ENCODE measurements at regions not wholly inside any gene's neighbourhood (a gene's known extent, or its start where the extent isn't known, plus 50 kb on each side); places are given as distances from the start of the nearest gene placed in this dataset.

- in situ Hi-C loops (cut with HindIII; ENCODE audit: low sequenced_read_pairs), result no loop called here
These were observed 88.4 kb upstream of the PROX1 start for GRCh38 chr1:213899413-213899812.

- in situ Hi-C loops (cut with HindIII; ENCODE audit: low sequenced_read_pairs), result no loop called here
These were observed 82.4 kb upstream of the PROX1 start for GRCh38 chr1:213905344-213905743.

GRCh38 chr1:213908521-213908920 is 79.3 kb upstream of the PROX1 start:
- in situ Hi-C loops (cut with HindIII; ENCODE audit: low sequenced_read_pairs), result no loop called here

- in situ Hi-C loops (cut with HindIII; ENCODE audit: low sequenced_read_pairs), result no loop called here
These were observed 73.4 kb upstream of the PROX1 start for GRCh38 chr1:213914392-213914791.

- in situ Hi-C loops (cut with HindIII; ENCODE audit: low sequenced_read_pairs), result no loop called here
These were observed 66.5 kb upstream of the PROX1 start for GRCh38 chr1:213921311-213921710.

GRCh38 chr1:213921712-213922111 is 66.1 kb upstream of the PROX1 start:
- in situ Hi-C loops (cut with HindIII; ENCODE audit: low sequenced_read_pairs), result no loop called here

GRCh38 chr1:213925531-213926182 is 62.1 kb upstream of the PROX1 start:
- in situ Hi-C loops (cut with HindIII; ENCODE audit: low sequenced_read_pairs), result no loop called here

- in situ Hi-C loops (cut with HindIII; ENCODE audit: low sequenced_read_pairs), result no loop called here
These were observed 59.9 kb upstream of the PROX1 start for GRCh38 chr1:213927846-213928245.

- in situ Hi-C loops (cut with HindIII; ENCODE audit: low sequenced_read_pairs), result no loop called here
These were observed 58.4 kb upstream of the PROX1 start for GRCh38 chr1:213929398-213929797.

GRCh38 chr1:213931836-213932235 is 55.9 kb upstream of the PROX1 start:
- in situ Hi-C loops (cut with HindIII; ENCODE audit: low sequenced_read_pairs), result no loop called here

- in situ Hi-C loops (cut with HindIII; ENCODE audit: low sequenced_read_pairs), result no loop called here
These were observed 54.4 kb upstream of the PROX1 start for GRCh38 chr1:213933336-213933735.

GRCh38 chr1:213934649-213935048 is 53.1 kb upstream of the PROX1 start:
- in situ Hi-C loops (cut with HindIII; ENCODE audit: low sequenced_read_pairs), result no loop called here

GRCh38 chr1:213936571-213936970 is 51.2 kb upstream of the PROX1 start:
- in situ Hi-C loops (cut with HindIII; ENCODE audit: low sequenced_read_pairs), result no loop called here

Data from endothelial cell of hepatic sinusoid (primary cell).